ENCODE measurements at regions not wholly inside any gene's neighbourhood (a gene's known extent, or its start where the extent isn't known, plus 50 kb on each side); places are given as distances from the start of the nearest gene placed in this dataset.

GRCh38 chr3:5358911-5359310 lies 171.4 kb downstream of the EDEM1 start:
- WGBS (ENCODE audit: low lambda C conversion rate): 44% methylated on average over 1 of the region's 1 CpG
- H4K20me1 ChIP-seq (ENCODE audit: insufficient read depth, low read length): no peaks in the 10 kb centered on the region
- BruUV-seq (replicated peaks): no TSS peak
- no peaks in the 10 kb centered on the region for H3K79me2 ChIP-seq (ENCODE audit: insufficient read depth, low read length)
- POLR2A ChIA-PET: no interaction called here
- no peak overlapping the region for H3K9ac ChIP-seq (ENCODE audit: insufficient read depth, low read depth, low read length)
- H3K27ac ChIP-seq (ENCODE audit: extremely low read length, insufficient read depth, low read length): no peak overlapping the region
- H3K36me3 ChIP-seq (replicated peaks in 1 of 2; ENCODE audit: control insufficient read depth in 1 of 2, insufficient read depth in 2 of 2, low read length in 2 of 2): no peaks in the 10 kb centered on the region
- H3K4me3 ChIP-seq (replicated peaks in 1 of 3; ENCODE audit: insufficient read depth in 1 of 3, low read depth in 2 of 3, low read length in 3 of 3): no peak overlapping the region
- CTCF ChIA-PET (ENCODE audit: low intra/inter-chr PET ratio, low total read pairs): no interaction called here
- H3K4me2 ChIP-seq (ENCODE audit: low read depth, low read length): no peak overlapping the region
- H3K27me3 ChIP-seq (ENCODE audit: control insufficient read depth in 1 of 2, insufficient read depth in 2 of 2, low read length in 2 of 2): no peaks in the 10 kb centered on the region
- TF ChIP-seq ZNF3 (CRISPR knock-in tag; IDR thresholded peaks at IDR 0.05): no peak
- TF ChIP-seq, protein P1, sequence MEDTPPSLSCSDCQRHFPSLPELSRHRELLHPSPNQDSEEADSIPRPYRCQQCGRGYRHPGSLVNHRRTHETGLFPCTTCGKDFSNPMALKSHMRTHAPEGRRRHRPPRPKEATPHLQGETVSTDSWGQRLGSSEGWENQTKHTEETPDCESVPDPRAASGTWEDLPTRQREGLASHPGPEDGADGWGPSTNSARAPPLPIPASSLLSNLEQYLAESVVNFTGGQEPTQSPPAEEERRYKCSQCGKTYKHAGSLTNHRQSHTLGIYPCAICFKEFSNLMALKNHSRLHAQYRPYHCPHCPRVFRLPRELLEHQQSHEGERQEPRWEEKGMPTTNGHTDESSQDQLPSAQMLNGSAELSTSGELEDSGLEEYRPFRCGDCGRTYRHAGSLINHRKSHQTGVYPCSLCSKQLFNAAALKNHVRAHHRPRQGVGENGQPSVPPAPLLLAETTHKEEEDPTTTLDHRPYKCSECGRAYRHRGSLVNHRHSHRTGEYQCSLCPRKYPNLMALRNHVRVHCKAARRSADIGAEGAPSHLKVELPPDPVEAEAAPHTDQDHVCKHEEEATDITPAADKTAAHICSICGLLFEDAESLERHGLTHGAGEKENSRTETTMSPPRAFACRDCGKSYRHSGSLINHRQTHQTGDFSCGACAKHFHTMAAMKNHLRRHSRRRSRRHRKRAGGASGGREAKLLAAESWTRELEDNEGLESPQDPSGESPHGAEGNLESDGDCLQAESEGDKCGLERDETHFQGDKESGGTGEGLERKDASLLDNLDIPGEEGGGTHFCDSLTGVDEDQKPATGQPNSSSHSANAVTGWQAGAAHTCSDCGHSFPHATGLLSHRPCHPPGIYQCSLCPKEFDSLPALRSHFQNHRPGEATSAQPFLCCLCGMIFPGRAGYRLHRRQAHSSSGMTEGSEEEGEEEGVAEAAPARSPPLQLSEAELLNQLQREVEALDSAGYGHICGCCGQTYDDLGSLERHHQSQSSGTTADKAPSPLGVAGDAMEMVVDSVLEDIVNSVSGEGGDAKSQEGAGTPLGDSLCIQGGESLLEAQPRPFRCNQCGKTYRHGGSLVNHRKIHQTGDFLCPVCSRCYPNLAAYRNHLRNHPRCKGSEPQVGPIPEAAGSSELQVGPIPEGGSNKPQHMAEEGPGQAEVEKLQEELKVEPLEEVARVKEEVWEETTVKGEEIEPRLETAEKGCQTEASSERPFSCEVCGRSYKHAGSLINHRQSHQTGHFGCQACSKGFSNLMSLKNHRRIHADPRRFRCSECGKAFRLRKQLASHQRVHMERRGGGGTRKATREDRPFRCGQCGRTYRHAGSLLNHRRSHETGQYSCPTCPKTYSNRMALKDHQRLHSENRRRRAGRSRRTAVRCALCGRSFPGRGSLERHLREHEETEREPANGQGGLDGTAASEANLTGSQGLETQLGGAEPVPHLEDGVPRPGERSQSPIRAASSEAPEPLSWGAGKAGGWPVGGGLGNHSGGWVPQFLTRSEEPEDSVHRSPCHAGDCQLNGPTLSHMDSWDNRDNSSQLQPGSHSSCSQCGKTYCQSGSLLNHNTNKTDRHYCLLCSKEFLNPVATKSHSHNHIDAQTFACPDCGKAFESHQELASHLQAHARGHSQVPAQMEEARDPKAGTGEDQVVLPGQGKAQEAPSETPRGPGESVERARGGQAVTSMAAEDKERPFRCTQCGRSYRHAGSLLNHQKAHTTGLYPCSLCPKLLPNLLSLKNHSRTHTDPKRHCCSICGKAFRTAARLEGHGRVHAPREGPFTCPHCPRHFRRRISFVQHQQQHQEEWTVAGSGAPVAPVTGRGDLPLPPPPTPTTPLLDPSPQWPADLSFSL (CRISPR knock-in tag; IDR thresholded peaks at IDR 0.05): no peak
- no peak for TF ChIP-seq ZMYM4 (CRISPR knock-in tag; IDR thresholded peaks at IDR 0.05)
- TF ChIP-seq MTERF4 (CRISPR knock-in tag; IDR thresholded peaks at IDR 0.05): no peak
- TF ChIP-seq, protein P2, sequence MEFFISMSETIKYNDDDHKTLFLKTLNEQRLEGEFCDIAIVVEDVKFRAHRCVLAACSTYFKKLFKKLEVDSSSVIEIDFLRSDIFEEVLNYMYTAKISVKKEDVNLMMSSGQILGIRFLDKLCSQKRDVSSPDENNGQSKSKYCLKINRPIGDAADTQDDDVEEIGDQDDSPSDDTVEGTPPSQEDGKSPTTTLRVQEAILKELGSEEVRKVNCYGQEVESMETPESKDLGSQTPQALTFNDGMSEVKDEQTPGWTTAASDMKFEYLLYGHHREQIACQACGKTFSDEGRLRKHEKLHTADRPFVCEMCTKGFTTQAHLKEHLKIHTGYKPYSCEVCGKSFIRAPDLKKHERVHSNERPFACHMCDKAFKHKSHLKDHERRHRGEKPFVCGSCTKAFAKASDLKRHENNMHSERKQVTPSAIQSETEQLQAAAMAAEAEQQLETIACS (CRISPR knock-in tag; IDR thresholded peaks at IDR 0.05): no peak
- no peak for TF ChIP-seq KLF12 (CRISPR knock-in tag; IDR thresholded peaks at IDR 0.05; ENCODE audit: borderline replicate concordance)
- no peak for TF ChIP-seq ZKSCAN5 (CRISPR knock-in tag; IDR thresholded peaks at IDR 0.05)
- no peak for TF ChIP-seq UBTF (CRISPR knock-in tag; IDR thresholded peaks at IDR 0.05)
- no peak for TF ChIP-seq TP53 (CRISPR knock-in tag; conservative IDR thresholded peaks at IDR 0.05)
- TF ChIP-seq IKZF5 (CRISPR knock-in tag; IDR thresholded peaks at IDR 0.05): no peak
- no peak for TF ChIP-seq BCL6 (CRISPR knock-in tag; IDR thresholded peaks at IDR 0.05)
- DNase-seq (ENCODE audit: low spot score): no peak
- ATAC-seq: no peak
- no peaks in the 10 kb centered on the region for H3K4me1 ChIP-seq (ENCODE audit: insufficient read depth, low read length)
- FAIRE-seq: no peak
- intact Hi-C loops (cut with micrococcal nuclease; ENCODE audit: unreplicated experiment) (no loop called here), in situ Hi-C loops (cut with HindIII; ENCODE audit: extremely low pct_ligation_motif_present, low pct_unique_long_range_greater_than_20kb) (no loop called here)
- H2AFZ ChIP-seq (ENCODE audit: low read length): no peak overlapping the region
- H3K9me3 ChIP-seq (ENCODE audit: low read length): no peaks in the 10 kb centered on the region; the same call in 1 of the 2 replicates
